Kasumi-1 (cell line): ENCODE measurements at regions not wholly inside any gene's neighbourhood (a gene's known extent, or its start where the extent isn't known, plus 50 kb on each side); places are given as distances from the start of the nearest gene placed in this dataset.
"Not testable (repeated sequence)": the region's sequence is repeated elsewhere in the genome, so short reads cannot be mapped to it uniquely, and the experiment has no call there.

Experiments used
- DNase-seq, 2 experiments: peaks; one replicate each; lab custom pipeline; 2025; lab: John Stamatoyannopoulos, UW

- DNase-seq = no peak
These were observed 231.0 kb upstream of the PIK3R1 start for GRCh38 chr5:67984546-67984945.

- peak; percentile 15 for DNase-seq
These were observed 232.1 kb upstream of the PIK3R1 start for GRCh38 chr5:67983251-67984110.

- not testable (repeated sequence) for DNase-seq
These were observed 233.4 kb upstream of the PIK3R1 start for GRCh38 chr5:67982160-67982559.

GRCh38 chr5:67978171-67978570, 237.4 kb upstream of the PIK3R1 start:
- DNase-seq = no peak

- DNase-seq = peak; percentile 89 to 92
These were observed 238.5 kb upstream of the PIK3R1 start for GRCh38 chr5:67976891-67977601.

GRCh38 chr5:67976181-67976580, 239.4 kb upstream of the PIK3R1 start:
- no peak for DNase-seq

GRCh38 chr5:67974471-67974870, 241.1 kb upstream of the PIK3R1 start:
- no peak for DNase-seq

GRCh38 chr5:67974054-67974453, 241.5 kb upstream of the PIK3R1 start:
- DNase-seq = no peak

GRCh38 chr5:67971971-67972821, 243.4 kb upstream of the PIK3R1 start:
- peak; percentile 56 to 69 for DNase-seq

GRCh38 chr5:67971223-67971830, 244.2 kb upstream of the PIK3R1 start:
- DNase-seq = peak; percentile 47 to 57

GRCh38 chr5:67969631-67970030, 245.9 kb upstream of the PIK3R1 start:
- no peak for DNase-seq

- no peak for DNase-seq
These were observed 246.4 kb upstream of the PIK3R1 start for GRCh38 chr5:67969176-67969575.

GRCh38 chr5:67966712-67967111, 248.8 kb upstream of the PIK3R1 start:
- DNase-seq = no peak

GRCh38 chr5:67964619-67965018, 250.9 kb upstream of the PIK3R1 start:
- DNase-seq = no peak

- no peak for DNase-seq
These were observed 251.6 kb upstream of the PIK3R1 start for GRCh38 chr5:67963789-67964519.

GRCh38 chr5:67960939-67961338, 254.6 kb upstream of the PIK3R1 start:
- no peak for DNase-seq

- no peak for DNase-seq
These were observed 258.2 kb upstream of the PIK3R1 start for GRCh38 chr5:67957374-67957773.

GRCh38 chr5:67954351-67954750, 261.2 kb upstream of the PIK3R1 start:
- DNase-seq = no peak

- DNase-seq = no peak
These were observed 273.1 kb upstream of the PIK3R1 start for GRCh38 chr5:67942421-67942820.

GRCh38 chr5:67941614-67942401, 273.7 kb upstream of the PIK3R1 start:
- no peak for DNase-seq
